ENCODE measurements at regions not wholly inside any gene's neighbourhood (a gene's known extent, or its start where the extent isn't known, plus 50 kb on each side); places are given as distances from the start of the nearest gene placed in this dataset.

GRCh38 chr9:113660196-113660595 lies 196.7 kb downstream of the RGS3 start:
- H3K4me3 ChIP-seq (ENCODE audit: low read depth, low read length): no peak overlapping the region
- ChIA-PET CTCF (interaction anchor here (0.6 to 24.9 kb wide), 13 partner anchors 10 to 386 kb away, joined by 3 to 1449 read pairs (median 5); partner anchors contain the start of genes ALAD, C9orf43, CDC26 and POLE3), POLR2A (no interaction called here)
- no peak for DNase-seq (ENCODE audit: low read depth, low spot score)
- no peak for TF ChIP-seq CTCF (IDR thresholded peaks at IDR 0.05; ENCODE audit: insufficient read depth, low read length, missing control alignments)

- H3K4me3 ChIP-seq (ENCODE audit: low read depth, low read length): no peak overlapping the region
- no peak for TF ChIP-seq CTCF (IDR thresholded peaks at IDR 0.05; ENCODE audit: insufficient read depth, low read length, missing control alignments)
- ChIA-PET POLR2A (no interaction called here), CTCF (interaction anchor here (0.7 to 24.9 kb wide), 11 partner anchors 11 to 387 kb away, joined by 3 to 1449 read pairs (median 5); partner anchors contain the start of gene ALAD)
- DNase-seq (ENCODE audit: low read depth, low spot score): no peak
Measured at GRCh38 chr9:113661074-113661473, 197.5 kb downstream of the RGS3 start.

GRCh38 chr9:113664181-113664875 lies 200.8 kb downstream of the RGS3 start:
- H3K4me3 ChIP-seq (ENCODE audit: low read depth, low read length): no peak overlapping the region
- no peak for TF ChIP-seq CTCF (IDR thresholded peaks at IDR 0.05; ENCODE audit: insufficient read depth, low read length, missing control alignments)
- POLR2A ChIA-PET: no interaction called here
- CTCF ChIA-PET: interaction anchor here (1.4 to 24.9 kb wide), 5 partner anchors 8 to 254 kb away, joined by 3 to 1449 read pairs (median 11); partner anchors contain the start of genes C9orf43 and POLE3
- DNase-seq (ENCODE audit: low read depth, low spot score): no peak

- no peak for TF ChIP-seq CTCF (IDR thresholded peaks at IDR 0.05; ENCODE audit: insufficient read depth, low read length, missing control alignments)
- no peak for DNase-seq (ENCODE audit: low read depth, low spot score)
- POLR2A ChIA-PET: no interaction called here
- CTCF ChIA-PET: interaction anchor here (1.4 to 24.9 kb wide), 4 partner anchors 9 to 219 kb away, joined by 5 to 1449 read pairs (median 78); no protein-coding TSS in a partner anchor
- no peak overlapping the region for H3K4me3 ChIP-seq (ENCODE audit: low read depth, low read length)
Measured at GRCh38 chr9:113665064-113665463, 201.5 kb downstream of the RGS3 start.

GRCh38 chr9:113665756-113666155 lies 202.2 kb downstream of the RGS3 start:
- TF ChIP-seq CTCF (IDR thresholded peaks at IDR 0.05; ENCODE audit: insufficient read depth, low read length, missing control alignments): no peak
- ChIA-PET POLR2A (no interaction called here), CTCF (interaction anchor here (3.4 to 24.9 kb wide), 3 partner anchors 9 to 220 kb away, joined by 20 to 1449 read pairs (median 136); no protein-coding TSS in a partner anchor)
- no peak overlapping the region for H3K4me3 ChIP-seq (ENCODE audit: low read depth, low read length)
- no peak for DNase-seq (ENCODE audit: low read depth, low spot score)

GRCh38 chr9:113668061-113668460 lies 204.5 kb downstream of the RGS3 start:
- TF ChIP-seq CTCF (IDR thresholded peaks at IDR 0.05; ENCODE audit: insufficient read depth, low read length, missing control alignments): no peak
- no peak overlapping the region for H3K4me3 ChIP-seq (ENCODE audit: low read depth, low read length)
- ChIA-PET CTCF (interaction anchor here (0.6 to 24.9 kb wide), 4 partner anchors 12 to 222 kb away, joined by 3 to 1449 read pairs (median 78); no protein-coding TSS in a partner anchor), POLR2A (no interaction called here)
- DNase-seq (ENCODE audit: low read depth, low spot score): no peak

All from AG04449 (cell line).